ENCODE measurements at regions not wholly inside any gene's neighbourhood (a gene's known extent, or its start where the extent isn't known, plus 50 kb on each side); places are given as distances from the start of the nearest gene placed in this dataset.

GRCh38 chr10:62919776-62920175 lies 103.6 kb upstream of the EGR2 start:
- no peak for DNase-seq

- no peak for DNase-seq
These were observed 101.5 kb upstream of the EGR2 start for GRCh38 chr10:62917475-62918238.

- DNase-seq, result no peak
These were observed 100.0 kb upstream of the EGR2 start for GRCh38 chr10:62916141-62916603.

- no peak for DNase-seq
These were observed 99.0 kb upstream of the EGR2 start for GRCh38 chr10:62915158-62915557.

- DNase-seq, result no peak
These were observed 95.9 kb upstream of the EGR2 start for GRCh38 chr10:62912086-62912485.

GRCh38 chr10:62911210-62911963 lies 95.2 kb upstream of the EGR2 start:
- no peak for DNase-seq

GRCh38 chr10:62907470-62908212 lies 91.5 kb upstream of the EGR2 start:
- no peak for DNase-seq

- no peak for DNase-seq
These were observed 88.2 kb upstream of the EGR2 start for GRCh38 chr10:62904281-62904875.

- DNase-seq, result no peak
These were observed 87.7 kb upstream of the EGR2 start for GRCh38 chr10:62903828-62904227.

- DNase-seq, result no peak
These were observed 84.8 kb upstream of the EGR2 start for GRCh38 chr10:62900829-62901571.

GRCh38 chr10:62899311-62899710 lies 83.1 kb upstream of the EGR2 start:
- DNase-seq, result no peak

- no peak for DNase-seq
These were observed 78.9 kb upstream of the EGR2 start for GRCh38 chr10:62895063-62895462.

GRCh38 chr10:62894156-62894555 lies 78.0 kb upstream of the EGR2 start:
- DNase-seq, result no peak

- DNase-seq, result no peak
These were observed 76.9 kb upstream of the EGR2 start for GRCh38 chr10:62893036-62893435.

- no peak for DNase-seq
These were observed 74.2 kb upstream of the EGR2 start for GRCh38 chr10:62890395-62890794.

GRCh38 chr10:62887642-62888041 lies 71.5 kb upstream of the EGR2 start:
- DNase-seq, result no peak

- DNase-seq, result no peak
These were observed 69.7 kb upstream of the EGR2 start for GRCh38 chr10:62885684-62886461.

GRCh38 chr10:62880162-62880561 lies 64.0 kb upstream of the EGR2 start:
- DNase-seq, result no peak

GRCh38 chr10:62873866-62874265 lies 57.7 kb upstream of the EGR2 start:
- DNase-seq, result no peak

GRCh38 chr10:62870866-62871265 lies 54.7 kb upstream of the EGR2 start:
- DNase-seq, result no peak

GRCh38 chr10:62869958-62870357 lies 53.8 kb upstream of the EGR2 start:
- DNase-seq, result no peak

- DNase-seq, result no peak
These were observed 50.8 kb upstream of the EGR2 start for GRCh38 chr10:62866941-62867340.
